HG03103 (cell line): ENCODE measurements at regions not wholly inside any gene's neighbourhood (a gene's known extent, or its start where the extent isn't known, plus 50 kb on each side); places are given as distances from the start of the nearest gene placed in this dataset.

Experiments used
- ATAC-seq: cut with Tn5 transposase; IDR thresholded peaks from one replicate; pipeline ENCODE4 v1.9.1; 2021; ENCODE audit warnings: low read depth; ENCODE audit not compliant: unreplicated experiment

DNA sequence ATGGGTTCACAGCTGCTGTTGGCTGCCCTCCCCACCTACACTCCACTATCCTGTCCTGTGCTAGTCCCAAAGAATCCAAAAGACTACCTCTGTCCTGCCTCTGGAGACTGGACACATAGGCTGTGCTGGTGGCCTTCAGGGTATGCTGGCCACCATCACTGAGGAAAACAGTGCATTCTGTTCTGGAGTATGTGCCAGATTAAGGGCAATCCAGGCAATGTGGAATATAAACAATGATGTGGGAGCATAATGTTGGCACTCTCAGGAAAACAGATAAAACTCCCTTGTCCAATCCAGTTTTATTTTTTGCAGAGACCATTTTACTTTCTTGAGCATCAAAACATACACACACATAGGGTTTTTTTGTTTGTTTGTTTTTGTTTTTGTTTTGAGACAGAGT lies 94.3 kb downstream of the GLUL start:
- ATAC-seq: no peak

DNA sequence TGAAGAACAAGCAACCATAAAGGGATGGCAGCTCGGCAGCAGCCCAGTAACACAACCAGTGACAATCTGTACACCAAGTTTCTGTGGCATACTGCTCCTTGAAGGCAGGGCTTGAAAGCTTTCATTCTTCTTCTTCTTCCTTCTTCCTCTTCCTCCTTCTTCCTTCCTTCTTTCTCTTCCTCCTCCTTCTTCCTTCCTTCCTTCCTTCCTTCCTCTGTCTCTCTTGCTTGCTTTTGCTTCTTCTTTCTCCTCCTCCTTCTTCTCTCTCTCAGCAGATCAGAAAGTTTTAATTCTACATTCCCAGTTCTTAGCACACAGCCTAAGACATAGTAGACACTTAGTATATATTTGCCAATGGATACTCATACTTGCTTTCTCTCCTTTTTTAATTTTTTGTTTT lies 95.9 kb downstream of the GLUL start:
- no peak for ATAC-seq

DNA sequence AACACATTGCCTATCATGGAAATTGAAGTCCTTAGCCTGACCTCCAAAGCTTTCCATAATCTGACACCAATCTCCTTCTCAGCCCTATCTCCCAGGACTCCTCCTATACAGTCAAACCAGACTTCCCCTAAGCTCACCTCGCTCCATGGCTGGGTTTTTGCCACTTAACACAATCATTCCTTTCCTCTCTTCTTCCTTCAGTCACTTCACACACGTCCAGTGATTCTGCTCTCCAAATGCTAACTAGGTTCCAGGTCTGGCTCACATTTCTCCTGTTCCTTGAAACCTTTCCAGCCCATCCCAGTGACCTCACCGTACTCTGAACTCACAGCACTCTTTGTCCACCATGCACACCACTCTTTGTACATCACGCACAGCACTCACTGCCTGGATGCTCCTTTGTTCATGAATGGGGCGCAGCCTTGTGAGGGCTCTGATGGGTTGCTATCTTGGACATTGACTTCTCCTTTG lies 98.4 kb downstream of the GLUL start:
- no peak for ATAC-seq

DNA sequence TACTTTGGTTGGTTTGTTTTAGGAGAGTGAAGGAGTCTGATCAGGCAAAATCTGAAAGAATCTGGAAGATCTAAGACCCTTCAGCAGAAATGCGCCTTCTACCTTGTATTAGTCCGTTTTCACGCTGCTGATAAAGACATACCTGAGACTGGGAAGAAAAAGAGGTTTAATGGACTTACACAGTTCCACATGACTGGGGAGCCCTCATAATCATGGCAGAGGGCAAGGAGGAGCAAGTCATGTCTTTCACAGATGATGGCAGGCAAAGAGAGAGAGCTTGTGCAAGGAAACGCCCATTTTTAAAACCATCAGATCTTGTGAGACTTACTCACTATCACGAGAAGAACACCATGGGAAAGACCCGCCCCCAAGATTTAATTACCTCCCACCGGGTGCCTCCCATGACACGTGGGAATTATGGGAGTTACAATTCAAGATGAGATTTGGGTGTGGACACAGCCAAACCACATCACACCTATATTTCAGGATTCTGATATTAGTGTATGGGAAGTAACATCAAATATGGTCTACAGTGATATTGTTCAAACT lies 99.3 kb downstream of the GLUL start:
- no peak for ATAC-seq

DNA sequence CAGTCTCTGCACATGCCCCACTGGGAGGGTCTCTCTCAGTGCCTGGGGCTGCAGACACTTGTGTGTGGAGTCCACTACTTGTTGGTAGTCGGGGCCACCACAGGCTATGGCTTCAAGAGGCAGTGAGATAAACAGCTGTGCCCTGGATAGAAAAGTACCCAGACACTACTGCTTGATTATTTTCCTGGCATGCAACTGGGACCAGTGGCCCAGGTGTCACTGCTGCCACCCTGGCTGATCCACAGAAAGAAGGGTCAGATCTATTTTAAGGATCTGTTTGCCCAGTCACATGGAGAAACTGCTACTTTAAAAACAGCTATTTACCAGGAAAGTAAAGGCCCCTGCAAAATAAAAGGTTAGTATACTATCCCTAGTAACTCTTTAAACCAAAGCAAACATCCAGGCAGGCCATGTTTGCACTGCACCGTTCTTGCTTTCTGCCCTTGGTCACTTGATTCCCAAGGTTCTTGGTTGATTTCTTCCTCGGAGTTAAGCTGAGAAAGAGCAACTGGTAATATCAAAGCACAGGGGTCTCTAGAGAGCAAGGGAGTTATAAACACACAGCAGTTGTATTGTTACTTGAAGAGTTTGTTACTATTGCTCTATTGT lies 99.9 kb downstream of the GLUL start:
- ATAC-seq: no peak

DNA sequence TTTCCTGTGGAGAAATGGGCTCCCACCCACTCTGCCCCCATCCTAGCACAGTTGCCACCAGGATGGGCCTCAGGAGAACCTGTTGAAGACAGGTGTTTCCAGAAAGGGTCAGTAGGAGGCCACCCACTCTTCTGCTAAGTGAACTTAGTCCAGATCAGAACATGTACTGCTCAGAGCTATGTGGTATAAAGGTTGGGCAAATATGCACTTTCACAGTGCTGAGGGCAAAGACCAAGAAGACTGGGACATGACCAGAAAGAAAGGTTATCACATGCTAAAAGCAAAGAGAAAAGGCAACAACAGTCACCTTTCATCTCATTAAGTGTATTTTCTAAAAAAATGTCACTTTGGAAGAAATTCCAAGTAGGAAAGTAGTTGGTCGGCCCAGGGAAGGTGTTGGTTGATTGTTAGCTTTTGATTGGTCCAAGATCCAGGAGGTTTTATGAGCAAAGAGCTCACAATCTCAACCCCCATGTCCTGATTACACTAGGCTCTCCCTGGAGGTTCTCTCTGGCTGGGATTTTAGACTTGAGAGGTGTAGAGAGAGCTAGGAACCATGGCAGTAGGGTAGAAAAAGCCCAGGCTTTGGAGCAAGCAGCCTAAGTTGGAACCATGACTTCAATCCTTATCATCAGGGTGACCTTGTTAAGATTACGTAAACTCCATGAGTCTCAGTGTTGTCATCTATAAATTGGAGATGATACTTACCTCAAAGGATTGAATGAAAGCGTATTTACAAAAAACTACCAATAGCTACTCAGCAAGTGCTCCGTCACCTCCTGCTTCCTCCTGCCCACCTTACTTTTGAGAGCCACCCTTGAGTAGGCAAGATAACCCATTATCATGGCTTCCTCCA lies 102.6 kb downstream of the GLUL start:
- ATAC-seq: no peak

DNA sequence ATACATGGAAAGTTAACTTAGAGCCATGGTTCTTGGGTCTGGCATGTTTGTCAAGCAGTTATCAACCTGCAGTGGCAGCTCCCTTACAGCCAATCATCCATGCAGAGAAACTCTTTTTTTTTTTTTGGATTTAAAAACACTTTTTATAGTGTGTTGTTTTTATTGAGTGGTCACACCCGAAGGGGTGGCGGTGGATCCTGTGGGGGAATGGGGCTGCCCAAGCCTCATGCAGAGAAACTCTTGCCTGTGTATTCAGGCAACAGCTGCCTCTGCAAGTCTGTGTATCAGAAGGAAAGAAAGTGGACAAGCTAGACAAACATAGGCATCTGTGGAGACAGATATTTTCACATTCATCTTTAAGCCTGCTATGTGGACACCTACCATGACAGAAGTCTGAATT lies 104.8 kb downstream of the GLUL start:
- no peak for ATAC-seq

DNA sequence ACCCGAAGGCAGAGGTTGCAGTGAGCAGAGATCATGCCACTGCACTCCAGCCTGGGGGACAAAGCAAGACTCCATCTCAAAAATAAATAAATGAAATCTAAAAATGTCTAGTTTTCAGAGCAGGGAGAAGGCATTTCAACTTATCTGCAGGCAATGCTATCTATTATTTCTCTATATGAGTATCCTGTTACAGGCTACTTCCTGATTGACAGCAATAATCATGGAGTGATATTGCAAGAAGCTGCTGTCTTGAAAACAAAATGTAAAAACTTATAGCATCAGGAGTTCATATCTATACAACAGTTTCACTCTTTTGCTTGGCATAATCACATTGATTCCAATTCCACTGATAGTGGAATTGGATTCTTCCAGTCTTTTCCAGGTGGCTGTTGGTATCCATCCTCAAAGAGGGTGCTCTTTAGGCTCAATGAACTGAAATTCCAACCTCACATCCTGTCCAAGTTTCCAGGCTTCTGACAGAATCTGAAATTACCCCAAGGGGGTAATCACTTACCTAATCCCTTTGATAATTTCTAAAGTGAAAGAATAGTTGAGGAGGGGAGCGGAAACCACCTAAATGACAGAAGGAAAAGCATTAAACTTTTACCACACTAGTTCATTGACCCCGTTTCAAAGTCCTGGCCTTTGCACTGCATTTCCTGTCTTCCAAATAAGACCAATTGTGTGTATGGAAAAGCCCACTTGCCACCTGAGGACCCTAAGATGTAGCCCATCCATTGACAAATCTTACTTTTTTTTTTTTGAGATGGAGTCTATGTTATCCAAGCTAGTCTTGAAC lies 107.6 kb downstream of the GLUL start:
- no peak for ATAC-seq

DNA sequence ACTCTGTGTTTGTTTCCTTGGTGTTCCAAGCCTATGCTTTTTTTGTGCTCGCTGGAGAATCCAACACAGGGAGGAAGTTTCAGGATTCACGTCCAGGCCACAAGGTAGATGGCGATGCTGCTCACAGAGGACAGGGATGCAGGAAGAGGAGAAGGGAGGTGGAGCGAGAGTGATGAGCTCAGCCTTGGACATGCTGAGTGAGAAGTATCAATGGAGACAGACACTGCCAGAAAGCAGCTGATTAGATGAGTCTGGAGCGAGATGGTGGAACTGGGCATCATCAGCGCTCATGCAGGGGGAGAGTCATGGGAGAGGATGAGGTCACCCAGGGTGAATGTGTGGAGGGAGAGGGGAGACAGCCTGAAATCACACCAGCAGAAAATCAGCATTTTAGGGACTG lies 110.0 kb downstream of the GLUL start:
- ATAC-seq: no peak

DNA sequence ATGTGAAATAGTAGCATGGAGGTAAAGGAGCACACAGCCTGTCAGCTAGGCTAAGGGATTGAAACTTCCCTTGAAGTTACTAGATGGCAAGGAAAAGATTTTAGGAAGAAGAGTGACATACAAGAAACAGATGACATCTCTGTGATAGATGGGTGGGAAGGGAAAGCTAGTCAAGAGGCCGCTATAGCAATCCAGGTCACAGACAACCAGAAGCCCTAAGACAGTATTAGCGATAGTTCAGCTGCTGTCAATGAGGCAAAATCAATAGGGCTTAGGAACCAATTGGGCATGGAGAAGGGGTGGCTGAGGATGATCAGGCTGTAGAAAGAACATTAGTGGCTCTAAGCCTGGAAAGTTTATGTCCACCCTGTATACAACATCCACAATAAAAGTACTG lies 111.1 kb downstream of the GLUL start:
- no peak for ATAC-seq

DNA sequence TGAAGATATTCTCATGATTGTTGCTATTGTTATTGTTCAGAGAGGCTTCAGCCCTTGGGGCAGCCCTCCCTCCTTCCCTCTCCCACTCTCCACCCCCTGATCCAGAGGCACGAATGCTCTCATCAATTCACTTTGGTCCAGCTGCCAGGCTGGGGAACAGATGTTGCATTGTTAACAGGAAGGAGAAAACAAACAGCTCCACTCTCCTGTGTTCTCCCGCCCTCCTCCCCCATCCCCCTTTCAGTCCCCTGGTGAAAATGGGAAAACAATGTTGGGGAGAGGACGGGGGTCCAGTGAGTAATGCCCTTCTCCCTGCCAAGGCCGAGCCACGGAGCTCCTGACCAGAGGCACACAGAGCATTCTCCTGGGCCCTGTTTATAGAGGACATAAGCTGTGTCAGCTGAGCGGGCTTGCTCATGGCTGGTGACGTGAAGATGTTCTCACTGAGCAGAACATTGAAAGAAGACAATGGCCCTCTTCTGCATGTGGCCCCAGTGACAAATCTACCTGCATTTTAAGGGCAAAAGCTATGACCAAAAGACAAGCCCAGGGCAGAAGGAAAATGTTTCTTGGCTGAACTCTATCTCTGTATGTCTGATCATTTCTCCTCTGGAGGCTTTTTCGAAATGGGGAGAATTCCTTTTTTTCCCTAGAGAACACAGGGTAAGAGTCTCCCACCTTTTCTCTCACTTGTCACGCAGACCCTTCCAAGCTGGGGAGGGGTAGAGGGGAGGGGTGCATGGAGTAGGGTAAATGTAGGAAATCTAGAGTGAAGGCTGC lies 111.7 kb downstream of the GLUL start:
- ATAC-seq: no peak

DNA sequence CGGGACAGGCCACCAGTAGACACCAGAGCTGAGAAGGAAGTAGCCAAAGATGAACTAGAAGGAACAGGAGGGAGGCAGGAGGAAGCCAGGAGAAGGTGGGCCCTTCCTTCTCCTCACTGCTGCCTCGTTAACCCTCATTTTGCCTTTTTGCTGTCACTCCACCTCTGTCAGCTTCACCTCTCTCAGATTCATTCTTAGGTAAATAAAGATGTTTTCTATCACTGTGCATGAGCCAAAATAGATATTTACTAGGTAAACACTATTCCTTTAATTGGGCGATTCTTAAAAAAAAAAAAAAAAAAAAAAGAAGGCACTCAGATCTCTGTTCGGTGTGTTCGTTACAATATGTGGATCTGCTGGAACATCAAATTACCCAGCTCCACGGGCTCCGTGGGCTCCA lies 112.3 kb downstream of the GLUL start:
- ATAC-seq: no peak

DNA sequence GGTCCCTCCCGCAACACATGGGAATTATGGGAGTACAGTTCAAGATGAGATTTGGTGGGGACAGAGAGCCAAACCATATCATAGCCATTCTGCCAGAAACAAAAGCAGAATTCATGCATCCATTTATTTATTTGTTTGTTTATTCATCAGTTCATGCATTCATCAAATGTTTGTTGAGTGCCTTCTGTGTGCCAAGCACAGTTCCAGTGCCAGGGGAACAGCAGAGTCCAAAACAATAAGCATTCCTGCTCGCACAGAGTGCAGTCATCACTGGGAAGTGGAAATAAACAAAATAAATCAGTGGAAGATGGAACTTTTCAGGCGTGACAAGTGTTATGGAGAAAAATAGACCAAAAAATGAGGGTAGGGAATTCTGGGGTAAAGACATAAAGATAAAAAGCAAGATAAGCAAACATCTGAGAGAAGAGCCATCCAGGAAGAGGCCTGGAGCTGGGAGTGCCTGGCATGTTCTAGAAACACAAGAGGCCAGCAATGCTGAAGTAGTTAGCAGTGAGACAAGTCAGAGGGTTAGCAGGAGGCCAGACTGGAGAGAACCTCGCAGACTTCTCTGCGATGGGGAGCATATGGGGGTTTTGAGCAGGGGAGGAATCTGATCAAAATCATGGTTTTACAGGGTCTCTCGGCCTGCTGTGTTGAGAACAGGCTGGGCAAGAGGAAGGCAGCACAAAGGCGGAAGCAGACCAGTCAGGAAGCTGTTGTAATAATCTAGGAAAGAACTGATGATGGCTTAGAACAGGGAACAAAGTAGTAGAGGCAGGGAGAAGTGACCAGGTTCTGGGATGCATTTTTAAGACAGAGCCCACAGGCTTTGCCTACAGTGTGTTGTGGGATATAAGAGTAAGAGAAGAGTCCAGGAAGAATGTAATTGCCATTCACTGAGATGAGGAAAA lies 113.2 kb downstream of the GLUL start:
- no peak for ATAC-seq

DNA sequence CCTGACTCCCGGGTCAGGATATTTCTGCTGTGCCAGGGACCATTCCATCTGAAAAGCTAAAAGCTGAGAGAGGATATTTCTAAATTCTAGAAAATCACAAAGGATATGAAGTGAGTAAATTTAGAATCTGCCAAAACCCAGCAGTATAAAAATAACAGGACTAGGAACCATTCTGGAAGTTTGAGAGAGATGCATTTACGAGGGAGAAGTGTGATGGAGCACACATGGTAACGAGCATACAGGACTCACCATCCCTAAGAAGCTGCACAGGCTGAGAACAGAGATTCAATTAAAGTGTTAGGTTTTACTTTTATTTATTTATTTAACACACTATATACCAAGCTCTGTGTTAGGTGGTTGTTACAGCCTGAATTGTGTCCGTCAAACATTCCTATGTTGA lies 116.3 kb downstream of the GLUL start:
- no peak for ATAC-seq

DNA sequence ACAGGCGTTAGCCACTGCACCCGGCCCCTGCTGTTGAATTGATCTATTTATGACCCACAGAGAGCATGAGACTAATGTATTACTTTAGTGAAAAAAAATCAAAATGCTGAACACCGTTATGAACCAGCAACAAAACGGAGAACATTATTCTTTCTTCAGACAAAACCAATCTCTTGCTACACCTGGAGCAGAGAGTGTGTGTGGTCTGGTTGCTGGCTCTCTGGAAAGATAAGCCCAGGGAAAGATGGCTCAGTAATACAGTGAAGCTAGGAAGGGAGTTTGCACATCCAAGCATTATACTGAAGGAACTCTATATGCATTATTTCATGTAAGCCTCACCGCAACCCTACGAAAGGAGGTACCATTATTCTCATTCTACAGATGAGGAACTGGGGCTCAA lies 117.0 kb downstream of the GLUL start:
- no peak for ATAC-seq

DNA sequence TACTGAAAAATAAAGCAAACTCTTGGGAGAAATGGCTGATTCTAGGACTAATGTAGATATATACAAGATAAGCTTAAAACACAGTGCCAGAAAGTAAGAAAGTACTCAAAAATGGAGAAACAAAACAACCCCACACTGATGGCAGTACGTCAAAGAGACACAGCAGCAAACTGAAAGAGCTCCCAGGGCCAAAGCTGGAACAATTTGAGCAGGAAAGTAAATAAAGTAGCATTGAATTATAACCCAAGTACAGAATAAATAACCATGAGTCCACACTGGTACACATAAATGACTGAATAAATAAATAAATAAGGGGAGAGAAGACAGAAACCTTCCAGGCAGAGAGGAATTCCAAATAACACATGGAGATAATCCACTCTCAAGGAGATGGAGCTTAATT lies 120.9 kb downstream of the GLUL start:
- no peak for ATAC-seq

DNA sequence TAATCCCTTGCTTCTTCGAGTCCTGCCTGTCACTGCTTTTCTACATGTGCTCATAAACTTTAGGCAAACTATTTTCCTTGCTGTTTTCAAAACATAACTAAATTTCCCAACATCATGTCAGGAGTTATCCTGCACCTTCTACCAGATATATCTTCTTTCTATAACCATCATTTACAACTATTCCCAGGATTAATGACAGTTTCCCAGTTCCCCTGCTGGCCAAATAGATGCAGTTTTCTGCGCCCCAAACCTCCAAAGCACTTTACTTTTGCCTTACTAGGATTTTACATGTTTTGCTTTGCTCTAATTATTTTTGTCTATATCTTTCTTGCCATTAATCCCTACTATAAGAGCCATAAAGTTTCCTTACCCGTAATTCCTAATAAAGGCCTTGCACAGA lies 122.5 kb downstream of the GLUL start:
- no peak for ATAC-seq

DNA sequence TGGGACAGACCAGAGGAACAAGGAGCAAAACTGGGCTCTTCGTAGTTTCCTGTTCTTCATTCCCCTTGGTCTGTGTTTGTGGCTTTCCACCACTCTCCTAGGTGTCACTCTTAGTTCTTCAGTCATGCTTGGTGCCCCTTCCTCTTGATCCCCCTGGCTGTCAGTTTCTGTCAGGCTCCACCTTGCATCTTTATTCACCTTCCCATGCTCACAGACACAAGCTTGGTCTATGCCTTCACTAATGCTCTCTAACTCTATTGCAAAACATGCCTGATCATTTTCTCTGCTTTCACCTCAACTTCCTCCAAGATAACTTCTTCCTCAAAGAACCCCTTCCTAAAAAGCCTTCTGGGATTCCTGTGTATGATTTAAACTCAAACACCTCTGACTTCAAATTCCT lies 122.9 kb downstream of the GLUL start:
- no peak for ATAC-seq

DNA sequence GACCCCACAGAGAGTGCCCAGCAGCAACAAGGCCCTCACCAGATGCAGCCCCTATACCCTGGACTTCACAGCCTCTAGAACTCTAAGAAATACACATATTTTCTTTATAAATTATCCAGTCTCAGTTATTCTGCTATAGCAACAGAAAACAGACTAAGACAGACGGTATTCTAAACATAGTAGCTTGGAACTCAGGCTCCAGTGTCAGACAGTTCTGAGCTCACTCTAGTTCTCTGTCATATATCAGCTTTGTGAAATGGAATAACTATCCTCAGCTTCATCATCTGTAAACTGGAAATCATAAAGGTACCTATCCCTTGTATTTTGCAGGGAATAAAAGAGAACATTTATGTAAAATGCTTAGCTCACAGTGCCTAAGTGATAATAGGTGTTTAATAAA lies 127.4 kb downstream of the GLUL start:
- ATAC-seq: no peak
